HG03097 (cell line): ENCODE measurements at regions not wholly inside any gene's neighbourhood (a gene's known extent, or its start where the extent isn't known, plus 50 kb on each side); places are given as distances from the start of the nearest gene placed in this dataset.

ENCODE experiments used
- ATAC-seq: cut with Tn5 transposase; IDR thresholded peaks from one replicate; pipeline ENCODE4 v1.9.1; 2021; ENCODE audit not compliant: unreplicated experiment, low FRiP score

GRCh38 chr3:150074697-150075416, 104.2 kb upstream of the PFN2 start:
- ATAC-seq, result no peak

DNA sequence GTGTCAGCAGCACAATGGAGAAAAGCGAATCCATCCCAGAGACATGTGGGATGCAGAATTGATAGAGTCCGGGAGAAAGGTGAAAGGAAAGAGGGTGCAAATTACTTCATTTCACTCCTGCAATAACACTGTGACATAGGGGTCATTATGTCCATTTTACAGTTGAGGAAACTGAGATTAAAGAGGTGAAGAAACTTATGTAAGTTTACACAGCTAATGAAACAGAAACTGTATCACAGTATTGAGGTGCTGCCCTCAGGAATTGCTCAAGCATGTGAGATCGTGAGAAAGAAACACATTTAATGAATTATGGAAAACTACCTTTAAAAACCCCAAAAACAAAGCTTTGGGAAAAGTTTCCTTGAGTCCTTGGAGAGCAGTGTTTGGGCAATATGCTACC, 103.6 kb upstream of the PFN2 start:
- ATAC-seq, result no peak

DNA sequence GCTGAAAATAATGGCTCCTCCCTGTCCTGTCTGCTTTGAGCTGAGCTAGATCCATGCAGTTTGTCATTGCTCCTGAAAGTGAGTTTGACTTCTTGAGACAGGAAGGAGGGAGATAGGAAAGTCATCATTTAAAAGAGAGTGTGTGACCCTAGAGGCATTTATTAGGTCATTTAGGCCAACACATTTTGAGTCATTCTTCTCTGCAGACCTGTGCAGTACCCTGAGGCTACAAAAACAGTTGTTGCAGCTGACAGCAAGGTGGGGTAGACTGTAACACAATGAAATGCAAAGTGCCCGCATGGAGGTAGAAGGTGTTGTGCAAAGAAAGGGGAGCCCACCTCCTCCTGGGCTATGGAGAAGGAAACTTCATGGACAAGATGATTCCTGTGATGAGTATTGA, 102.8 kb upstream of the PFN2 start:
- ATAC-seq, result no peak

DNA sequence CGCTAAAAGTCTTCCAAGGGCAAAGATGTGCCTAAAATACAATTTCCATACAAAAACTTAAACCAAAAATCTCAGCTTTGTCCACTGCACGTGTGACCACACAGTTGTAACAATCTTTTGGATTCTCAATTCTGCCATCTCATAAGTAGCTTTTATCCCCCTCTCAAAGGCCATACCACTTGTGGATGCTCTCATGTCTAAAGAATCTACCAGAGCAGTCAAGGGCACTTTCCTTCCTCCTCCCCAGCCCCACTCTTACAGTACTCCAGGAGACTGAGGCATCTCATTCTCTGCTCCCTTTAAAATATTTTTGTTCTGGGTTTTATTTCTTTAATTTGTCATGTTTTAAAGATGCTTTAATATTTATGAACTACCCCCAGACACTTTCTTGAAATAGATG, 102.3 kb upstream of the PFN2 start:
- no peak for ATAC-seq

- ATAC-seq, result no peak
These were observed 101.9 kb upstream of the PFN2 start for GRCh38 chr3:150072576-150072975.

GRCh38 chr3:150070271-150070670, 99.6 kb upstream of the PFN2 start:
- no peak for ATAC-seq

DNA sequence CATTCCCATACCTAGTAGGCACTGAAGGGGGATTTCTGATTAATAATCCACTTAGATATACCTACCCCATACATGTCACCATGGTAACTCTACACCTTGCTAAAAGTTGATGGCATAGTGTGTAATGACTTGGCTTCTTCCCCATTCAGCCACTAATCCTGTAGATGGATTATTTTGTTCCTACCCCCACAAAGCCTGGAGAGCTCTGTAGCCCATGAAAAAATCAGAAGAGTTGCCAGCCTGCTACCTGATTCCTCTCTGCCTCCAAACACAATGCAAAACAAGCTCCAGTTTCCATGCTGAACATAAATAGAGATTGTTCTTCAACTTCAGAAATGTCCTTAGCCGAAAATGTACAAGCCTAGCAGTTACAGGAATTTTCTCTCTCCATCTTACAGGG, 98.9 kb upstream of the PFN2 start:
- ATAC-seq, result no peak

DNA sequence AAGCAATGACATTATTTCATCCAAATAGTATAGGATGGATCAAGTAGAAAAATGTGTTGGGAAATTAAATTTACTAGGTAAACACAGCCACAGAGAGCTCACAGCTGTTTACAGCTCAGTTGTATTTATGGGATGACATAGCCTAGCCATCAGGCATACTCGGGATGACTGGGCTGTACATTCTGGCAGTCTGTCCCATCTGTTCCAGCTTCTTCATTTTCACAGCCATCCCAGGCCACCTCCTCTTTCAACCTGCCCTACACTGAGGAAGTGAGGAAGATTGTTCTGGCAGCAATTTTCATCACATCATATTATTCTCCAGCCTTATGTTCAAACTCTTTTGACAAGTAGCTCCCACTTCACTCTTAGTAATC, 98.4 kb upstream of the PFN2 start:
- ATAC-seq, result no peak

DNA sequence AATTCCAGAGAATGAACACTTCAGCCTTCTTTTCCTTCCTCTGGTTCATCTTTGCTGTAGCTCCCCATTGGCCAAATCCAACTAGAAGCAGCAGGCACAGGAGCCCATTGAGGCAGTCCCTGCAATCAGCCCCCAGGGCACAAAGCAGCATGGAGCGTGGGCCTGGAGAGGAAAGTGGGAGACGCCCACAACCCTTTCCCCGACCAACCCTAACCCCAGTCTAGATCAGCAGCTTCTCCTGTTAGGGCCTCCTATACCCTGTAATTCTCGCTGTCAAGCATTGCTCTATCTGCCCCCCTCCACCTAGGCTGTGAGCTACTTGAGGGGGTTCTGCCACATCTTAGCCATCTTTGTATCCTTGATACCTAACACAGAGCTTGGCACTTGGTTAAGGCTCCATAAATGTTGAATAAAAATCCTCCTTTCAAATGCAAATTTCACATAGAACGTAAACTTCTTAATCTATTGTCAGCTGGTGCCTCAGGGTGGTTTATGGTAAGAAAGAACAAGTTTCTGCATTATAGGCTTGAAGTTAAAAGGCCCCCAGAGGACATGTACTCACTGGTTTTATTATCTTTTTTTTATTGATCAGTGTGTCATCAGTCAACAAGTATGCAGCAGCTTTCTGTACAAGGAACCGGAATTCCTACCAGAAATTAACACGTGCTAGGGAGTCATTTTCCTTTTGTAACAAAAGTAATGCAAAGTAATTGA, 97.9 kb upstream of the PFN2 start:
- ATAC-seq, result no peak

DNA sequence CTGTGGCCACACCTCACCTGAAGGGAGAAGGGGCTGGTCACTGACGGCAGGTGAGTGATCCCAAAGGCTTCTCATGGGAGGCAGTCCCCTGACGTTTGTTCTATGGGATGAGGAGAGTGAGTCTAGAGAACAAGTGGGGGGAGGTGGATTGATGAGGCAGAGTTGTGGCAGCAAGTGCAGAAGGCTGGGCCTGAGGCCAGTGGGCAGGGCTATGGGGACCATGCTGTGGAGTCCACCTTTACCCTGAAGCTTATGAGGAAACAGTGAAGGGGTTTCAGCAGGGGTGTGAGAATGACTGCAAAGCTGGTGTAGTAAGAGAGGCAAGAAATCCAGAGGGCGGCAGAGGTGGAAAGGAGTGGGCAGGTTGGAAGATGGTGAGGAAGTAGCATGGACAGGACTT, 96.9 kb upstream of the PFN2 start:
- ATAC-seq, result no peak

GRCh38 chr3:150064971-150065370, 94.3 kb upstream of the PFN2 start:
- no peak for ATAC-seq

- ATAC-seq, result no peak
These were observed 92.5 kb upstream of the PFN2 start for GRCh38 chr3:150063237-150063636.

DNA sequence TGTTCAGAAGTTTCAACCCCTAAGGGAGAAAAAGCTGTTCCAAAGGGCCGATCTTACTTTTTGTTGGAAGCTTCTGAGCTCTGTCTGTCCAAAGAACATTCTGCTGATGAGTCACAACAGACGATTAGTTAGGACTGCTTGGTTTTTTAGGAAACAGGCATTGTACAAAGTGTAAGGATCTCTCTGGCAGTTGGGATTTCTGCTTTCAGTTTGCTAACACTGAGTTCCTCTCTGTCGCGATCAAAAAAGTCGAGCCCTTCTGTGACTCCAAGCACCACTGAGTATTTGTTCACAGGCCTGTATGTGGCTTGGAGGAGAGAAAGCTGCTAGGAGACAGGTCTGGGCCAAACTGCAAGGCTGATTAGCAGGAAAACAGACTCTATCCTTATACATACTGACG, 91.8 kb upstream of the PFN2 start:
- no peak for ATAC-seq

- ATAC-seq, result no peak
These were observed 90.8 kb upstream of the PFN2 start for GRCh38 chr3:150061288-150062024.

GRCh38 chr3:150059729-150060128, 89.0 kb upstream of the PFN2 start:
- no peak for ATAC-seq

GRCh38 chr3:150059241-150059640, 88.5 kb upstream of the PFN2 start:
- no peak for ATAC-seq

DNA sequence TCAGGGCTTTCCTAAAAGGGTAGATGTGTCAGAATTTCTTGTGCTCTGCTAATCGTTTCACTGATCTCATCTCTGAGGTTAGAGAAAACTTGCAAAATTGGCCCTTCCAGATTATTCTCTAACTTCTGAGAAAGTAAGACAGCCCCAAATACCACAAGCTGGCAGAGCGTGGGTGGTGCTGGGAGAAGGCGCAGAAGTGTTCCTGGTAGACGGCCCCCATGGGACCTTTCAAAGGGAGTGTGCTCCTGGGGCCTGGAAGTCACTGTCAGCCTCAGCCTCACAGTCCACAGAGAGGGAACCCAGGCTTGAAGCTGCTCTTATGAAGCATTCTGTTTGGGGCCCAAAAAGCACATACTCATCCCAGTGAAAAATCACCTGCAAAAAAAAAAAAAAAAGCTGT, 86.5 kb upstream of the PFN2 start:
- ATAC-seq, result no peak

GRCh38 chr3:150055332-150055731, 84.6 kb upstream of the PFN2 start:
- no peak for ATAC-seq

- no peak for ATAC-seq
These were observed 83.9 kb upstream of the PFN2 start for GRCh38 chr3:150054635-150055034.

GRCh38 chr3:150050510-150050909, 79.8 kb upstream of the PFN2 start:
- no peak for ATAC-seq

DNA sequence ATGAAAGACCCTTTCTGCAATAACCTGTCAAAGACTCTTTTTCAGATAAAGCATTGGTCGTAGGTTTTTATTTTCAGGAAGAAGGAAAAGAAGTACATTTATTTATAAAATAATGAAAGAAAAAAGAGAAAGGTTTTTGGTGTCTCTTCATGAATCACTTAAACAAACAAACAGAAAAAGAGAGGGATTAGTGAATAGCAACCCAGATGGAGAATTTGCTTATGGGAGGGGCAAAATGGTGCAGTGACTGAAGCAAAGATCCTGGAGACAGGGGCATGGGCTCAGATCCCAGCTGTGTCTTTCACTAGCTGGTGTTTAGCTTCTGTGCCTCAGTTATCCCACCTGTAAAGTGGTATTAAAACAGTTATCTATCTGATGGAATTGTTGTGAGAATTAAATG, 78.6 kb upstream of the PFN2 start:
- ATAC-seq, result no peak

- no peak for ATAC-seq
These were observed 71.2 kb upstream of the PFN2 start for GRCh38 chr3:150041877-150042276.
